Kidney epithelial cell (primary cell): ENCODE measurements at regions not wholly inside any gene's neighbourhood (a gene's known extent, or its start where the extent isn't known, plus 50 kb on each side); places are given as distances from the start of the nearest gene placed in this dataset.

ENCODE experiments used
- DNase-seq: peaks from one replicate; pipeline ENCODE4 v3.0.0-alpha.2; 2010; ENCODE audit warnings: low read depth
- H3K27me3 ChIP-seq: 2 replicates; pipeline ENCODE4 v1.6.0; 2011; ENCODE audit warnings: low read length; ENCODE audit not compliant: control insufficient read depth, insufficient read depth
- H3K36me3 ChIP-seq: 2 replicates; pipeline ENCODE4 v1.5.1; 2011; ENCODE audit warnings: low read length; ENCODE audit not compliant: control insufficient read depth, insufficient read depth
- H3K4me3 ChIP-seq: 2 replicates; pipeline ENCODE4 v1.5.1; 2011; ENCODE audit warnings: low read depth, mild to moderate bottlenecking, control low read depth, low read length
- CTCF ChIP-seq: IDR thresholded peaks from 2 replicates; pipeline ENCODE4 v1.5.1; 2011; ENCODE audit warnings: mild to moderate bottlenecking, moderate library complexity, low read length, control low read depth, inconsistent platforms; ENCODE audit not compliant: insufficient read depth, poor library complexity, severe bottlenecking

DNA sequence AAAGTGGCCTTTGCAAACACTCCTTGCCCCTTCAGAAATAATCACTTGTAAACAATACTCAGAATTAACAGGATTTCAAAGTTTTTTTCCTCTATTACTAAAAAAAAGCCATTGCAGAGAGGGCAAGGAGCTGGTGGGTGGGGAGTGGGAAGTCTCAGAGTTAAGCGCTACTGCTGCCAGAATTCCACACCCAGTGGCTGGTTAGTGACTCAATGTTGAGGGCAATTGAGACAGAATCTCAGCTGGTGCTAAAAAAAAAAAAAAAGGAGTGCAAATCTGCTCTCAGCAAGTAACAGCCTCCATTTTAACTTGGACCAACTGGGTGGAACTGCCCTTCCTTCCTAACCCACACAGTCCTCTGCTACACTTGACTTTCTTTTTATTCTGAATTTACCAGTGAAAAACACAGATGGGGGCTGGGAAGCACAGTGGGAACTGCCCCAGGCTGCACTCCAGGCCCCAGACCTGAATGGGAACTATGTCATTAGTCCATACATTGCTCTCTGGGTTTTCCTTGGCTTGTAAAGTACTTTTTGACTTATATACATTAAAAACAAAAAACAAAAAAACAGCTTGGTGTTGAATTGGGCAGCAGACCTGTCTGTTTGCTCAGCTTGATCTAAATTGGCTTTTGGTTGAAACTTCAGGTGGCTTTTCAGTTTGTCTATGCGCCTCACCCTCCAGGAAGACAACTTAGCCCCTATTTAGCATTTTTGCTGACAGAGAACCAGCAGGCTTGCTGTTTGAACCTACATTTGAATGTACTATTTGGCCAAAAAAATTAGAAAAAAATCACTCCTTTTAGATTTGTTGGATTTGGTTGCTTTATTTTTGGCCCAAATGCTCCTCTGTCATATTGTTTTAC, 357.8 kb upstream of the TBL1XR1 start:
- Histone ChIP-seq H3K4me3 (no peak overlapping the region), H3K36me3 (no peaks in the 10 kb centered on the region), H3K27me3 (no peaks in the 10 kb centered on the region)
- TF ChIP-seq CTCF, result no peak
- DNase-seq, result peak; percentile 47

GRCh38 chr3:177557548-177557947, 360.3 kb upstream of the TBL1XR1 start:
- Histone ChIP-seq H3K4me3 (no peak overlapping the region), H3K36me3 (no peaks in the 10 kb centered on the region), H3K27me3 (no peaks in the 10 kb centered on the region)
- DNase-seq, result no peak
- no peak for TF ChIP-seq CTCF

DNA sequence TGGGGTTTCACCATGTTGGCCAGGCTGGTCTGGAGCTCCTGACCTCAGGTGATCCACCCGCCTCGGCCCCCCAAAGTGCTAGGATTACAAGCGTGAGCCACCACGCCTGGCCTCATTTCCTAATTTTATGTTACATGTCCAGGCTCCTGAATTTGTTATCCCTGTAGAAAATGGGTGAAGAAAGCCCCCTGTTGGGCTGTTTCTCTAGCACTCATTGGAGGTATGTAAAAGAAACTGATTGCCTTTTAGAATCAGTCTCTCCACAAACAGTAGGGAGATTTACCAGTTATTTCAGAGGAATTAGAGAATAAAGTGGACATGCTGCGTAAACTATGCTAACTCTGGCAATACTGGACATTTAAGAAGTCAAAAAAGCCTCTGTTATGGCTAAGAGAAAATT, 364.1 kb upstream of the TBL1XR1 start:
- Histone ChIP-seq H3K4me3 (no peak overlapping the region), H3K36me3 (no peaks in the 10 kb centered on the region), H3K27me3 (no peaks in the 10 kb centered on the region)
- no peak for TF ChIP-seq CTCF
- no peak for DNase-seq

GRCh38 chr3:177561769-177562392, 364.6 kb upstream of the TBL1XR1 start:
- Histone ChIP-seq H3K36me3 (no peaks in the 10 kb centered on the region), H3K4me3 (no peak overlapping the region), H3K27me3 (no peaks in the 10 kb centered on the region)
- TF ChIP-seq CTCF, result no peak
- DNase-seq, result no peak

DNA sequence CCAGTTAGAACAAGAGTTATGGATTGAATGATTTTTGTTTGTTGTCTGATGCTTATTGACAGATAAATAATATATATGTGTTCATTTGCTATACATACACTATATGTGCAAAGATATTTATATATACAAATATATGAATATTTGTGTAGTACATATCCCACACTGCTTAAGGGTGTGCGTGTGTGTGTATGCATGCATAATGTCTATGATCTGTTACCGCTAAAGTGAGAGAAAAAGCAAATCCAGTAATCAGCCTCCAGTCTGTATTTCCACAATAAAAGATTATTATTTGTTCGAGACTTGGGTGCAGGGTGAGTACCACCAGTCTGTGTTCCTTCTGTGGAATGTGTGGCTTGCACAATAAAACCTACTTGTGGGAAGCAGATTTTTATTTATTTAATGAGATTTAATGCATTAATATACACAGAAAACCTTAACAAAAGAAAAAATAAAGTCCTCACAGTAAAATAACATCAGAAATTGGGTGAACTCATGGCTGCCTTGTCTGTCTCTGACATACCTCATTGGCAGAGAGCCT, 366.0 kb upstream of the TBL1XR1 start:
- no peak for DNase-seq
- Histone ChIP-seq H3K27me3 (no peaks in the 10 kb centered on the region), H3K36me3 (no peaks in the 10 kb centered on the region), H3K4me3 (no peak overlapping the region)
- TF ChIP-seq CTCF, result no peak
